ENCODE measurements at regions not wholly inside any gene's neighbourhood (a gene's known extent, or its start where the extent isn't known, plus 50 kb on each side); places are given as distances from the start of the nearest gene placed in this dataset.

DNA sequence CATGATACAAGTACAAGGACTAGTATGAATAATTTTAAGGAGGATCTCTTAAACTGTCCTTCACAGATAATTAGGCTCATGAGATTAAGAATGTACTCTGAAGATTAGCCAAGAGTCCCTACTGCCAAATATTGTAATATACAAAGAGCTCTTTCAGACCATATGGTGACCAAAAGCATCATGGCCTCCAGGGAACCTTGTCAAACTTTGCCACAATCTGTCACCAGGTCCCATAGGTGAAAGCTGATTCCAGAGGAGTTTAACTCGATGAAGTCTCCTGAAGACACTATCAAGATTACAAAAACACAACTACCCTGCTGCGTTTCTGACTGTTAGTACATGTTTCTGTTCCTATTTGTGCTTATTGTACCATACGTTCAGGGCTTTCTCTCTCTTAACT lies 395.4 kb upstream of the ITGA1 start:
- DNase-seq (ENCODE audit: low read depth in 2 of 2): no peak

DNA sequence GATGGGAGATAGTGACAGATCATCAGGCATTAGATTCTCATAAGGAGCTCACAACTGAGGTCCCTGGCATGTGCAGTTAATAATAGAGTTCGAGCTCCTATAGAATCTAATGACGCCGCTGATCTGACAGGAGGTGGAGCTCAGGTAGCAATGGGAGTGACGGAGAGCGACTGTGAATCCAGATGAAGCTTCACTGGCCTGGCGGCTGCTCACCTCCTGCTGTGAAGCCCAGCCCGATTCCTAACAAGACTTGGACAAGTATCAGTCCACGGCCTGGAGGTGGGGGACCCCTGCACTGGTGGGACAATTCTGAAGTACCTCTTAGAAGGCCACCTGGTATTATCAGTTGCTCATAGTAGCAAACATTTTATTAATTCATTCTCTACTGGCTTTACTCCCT lies 377.9 kb upstream of the ITGA1 start:
- no peak for DNase-seq (ENCODE audit: low read depth in 2 of 2)

DNA sequence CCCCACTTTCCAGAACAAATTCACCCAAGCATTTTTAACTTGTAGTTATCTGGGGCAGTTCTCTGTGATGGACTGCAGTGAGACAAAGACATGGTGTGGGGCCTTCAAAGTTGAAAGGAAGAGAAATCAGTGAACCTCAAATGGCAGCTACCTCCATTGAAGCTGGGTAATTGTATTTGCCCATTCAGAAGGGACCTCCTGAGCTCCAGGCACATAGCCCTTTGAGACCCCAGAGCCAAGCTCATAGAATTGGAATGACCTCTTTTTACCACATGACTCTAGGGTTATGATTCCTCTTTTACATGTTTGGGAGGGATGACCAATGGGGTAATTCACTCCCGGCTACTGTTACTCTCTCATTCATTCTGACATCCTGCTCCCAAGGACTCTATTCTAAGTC lies 368.4 kb upstream of the ITGA1 start:
- no peak for DNase-seq (ENCODE audit: low read depth in 2 of 2)

DNA sequence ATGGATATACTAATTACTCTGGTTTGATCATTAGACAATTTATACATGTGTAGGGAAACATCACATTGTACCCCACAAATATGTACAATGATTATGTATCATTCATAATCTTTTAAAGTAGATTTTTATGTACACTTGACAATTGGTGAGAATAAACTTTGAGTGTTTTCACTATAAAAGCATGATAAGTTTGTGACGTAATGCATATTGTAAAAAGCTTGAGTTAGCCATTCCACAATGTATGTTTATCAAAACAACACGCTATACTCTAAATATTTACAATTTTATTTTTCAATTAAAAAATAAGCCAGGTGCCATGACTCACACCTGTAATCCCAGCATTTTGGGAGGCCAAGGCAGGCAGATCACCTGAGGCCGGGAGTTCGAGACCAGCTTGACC lies 360.1 kb upstream of the ITGA1 start:
- no peak for DNase-seq (ENCODE audit: low read depth in 2 of 2)

DNA sequence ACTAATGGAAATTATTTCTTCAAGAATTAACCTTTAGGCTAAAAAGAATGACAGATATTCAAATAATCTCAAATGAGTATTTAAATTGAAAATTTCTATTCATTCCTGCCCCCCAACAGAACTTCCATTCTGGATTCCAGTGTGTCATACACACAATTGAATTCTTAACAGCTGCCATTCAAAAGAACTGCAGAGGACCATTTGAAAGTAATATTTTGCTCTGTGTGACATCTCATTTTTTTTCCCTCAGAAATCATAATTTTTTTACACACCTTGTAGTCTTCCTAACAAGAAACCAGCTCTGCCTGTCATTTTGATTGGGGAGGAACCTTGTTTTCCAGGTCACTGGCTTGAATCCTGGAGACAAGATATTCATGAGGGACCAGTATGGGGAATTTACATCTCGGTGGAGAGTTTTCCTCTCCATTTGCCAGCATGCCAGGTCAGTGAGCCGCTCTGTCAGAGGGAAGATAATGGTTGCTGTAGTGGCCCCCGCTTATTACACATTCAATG lies 358.7 kb upstream of the ITGA1 start:
- no peak for DNase-seq (ENCODE audit: low read depth in 2 of 2)

DNA sequence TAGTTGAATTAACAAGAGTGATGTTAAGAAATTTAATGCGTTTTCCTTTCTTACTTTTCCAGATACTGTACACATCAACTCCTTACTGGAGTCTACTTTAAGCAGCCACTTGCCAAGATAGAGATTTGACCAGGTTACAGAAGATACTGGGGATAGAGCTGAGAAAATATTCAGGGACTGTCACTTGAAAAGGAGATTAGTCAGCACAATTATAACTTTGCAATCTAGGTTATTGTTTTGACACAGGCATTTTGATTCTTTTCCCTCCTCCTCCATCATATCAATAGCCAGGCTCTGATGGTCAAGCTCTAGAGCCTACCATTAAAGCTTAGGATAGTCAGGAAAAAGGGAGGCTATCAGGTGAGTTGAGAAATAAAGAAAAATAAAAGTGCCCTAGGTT lies 345.9 kb upstream of the ITGA1 start:
- no peak for DNase-seq (ENCODE audit: low read depth in 2 of 2)

DNA sequence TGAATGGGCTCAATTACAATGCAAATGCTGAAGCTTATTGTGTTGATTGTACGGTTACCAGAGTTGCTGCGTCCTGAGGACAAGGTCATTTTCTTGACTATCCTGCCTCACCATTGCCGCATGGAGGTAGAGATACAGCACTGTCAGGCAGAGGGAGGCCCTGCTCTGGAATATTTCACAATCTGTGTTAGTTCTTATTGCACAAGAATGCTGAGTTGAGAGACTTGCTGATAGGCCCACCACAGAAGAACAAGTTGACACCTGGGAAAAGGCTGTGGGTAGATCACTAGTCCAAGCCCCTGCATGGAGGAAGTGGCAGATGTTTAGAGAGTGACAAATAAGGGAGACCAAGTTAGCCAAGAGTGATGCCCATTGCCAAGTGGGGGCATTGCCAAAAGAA lies 344.5 kb upstream of the ITGA1 start:
- DNase-seq (ENCODE audit: low read depth in 2 of 2): no peak

DNA sequence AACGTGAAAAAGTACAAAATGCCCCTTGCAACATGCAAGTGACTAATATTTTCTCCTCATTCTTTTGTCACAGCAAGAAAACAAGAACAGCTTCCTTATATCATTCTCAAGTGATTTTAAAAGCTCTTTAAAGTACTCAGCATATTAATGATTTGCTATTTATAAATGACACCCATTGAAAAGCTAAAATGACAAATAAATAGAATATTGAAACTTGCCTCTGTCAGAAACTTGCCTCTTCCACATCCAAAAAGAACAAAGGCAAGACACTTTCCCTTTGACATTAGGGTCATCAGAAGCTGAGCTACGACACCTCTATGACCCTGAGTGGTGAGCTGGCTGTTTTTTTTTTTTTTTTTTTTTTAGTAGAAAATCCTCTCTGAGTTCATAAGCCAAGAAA lies 339.6 kb upstream of the ITGA1 start:
- DNase-seq (ENCODE audit: low read depth in 2 of 2): no peak

DNA sequence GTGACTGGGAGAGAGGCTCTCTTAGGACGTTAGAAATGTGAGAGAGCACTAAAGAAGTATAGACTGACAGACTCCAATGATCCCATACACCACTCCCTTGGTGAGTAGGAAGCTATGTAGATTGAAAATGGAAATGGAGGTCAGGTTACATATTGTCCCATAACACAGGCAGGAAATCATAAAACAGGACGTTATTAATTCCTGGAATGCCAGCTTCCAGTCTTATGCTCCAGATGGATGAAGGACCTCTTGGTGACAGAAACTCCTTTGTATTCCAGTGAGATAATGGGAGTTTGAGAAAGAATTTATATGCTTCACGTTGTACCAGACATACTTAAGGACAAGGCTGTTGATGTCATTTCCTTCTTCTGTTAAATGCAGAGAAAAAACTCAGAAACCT lies 338.2 kb upstream of the ITGA1 start:
- no peak for DNase-seq (ENCODE audit: low read depth in 2 of 2)

DNA sequence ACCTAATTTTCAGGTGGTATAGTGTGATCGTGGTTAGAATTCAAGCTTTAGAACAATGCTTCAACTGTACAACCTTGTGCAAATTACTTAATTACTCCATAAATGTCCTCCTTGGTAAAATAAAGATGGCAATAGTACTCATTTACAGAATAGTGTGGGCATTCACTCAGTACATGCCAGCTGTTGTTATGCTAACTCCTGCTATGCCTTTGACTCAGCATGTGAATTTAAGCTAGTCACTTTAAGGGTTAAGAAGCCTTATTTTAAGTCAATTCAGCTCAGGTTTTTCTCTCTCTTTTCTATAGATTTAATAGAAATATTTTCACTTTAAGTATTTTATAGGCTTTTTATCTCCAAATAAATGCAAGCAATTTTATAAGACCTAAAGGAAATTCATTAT lies 335.6 kb upstream of the ITGA1 start:
- DNase-seq (ENCODE audit: low read depth in 2 of 2): no peak

DNA sequence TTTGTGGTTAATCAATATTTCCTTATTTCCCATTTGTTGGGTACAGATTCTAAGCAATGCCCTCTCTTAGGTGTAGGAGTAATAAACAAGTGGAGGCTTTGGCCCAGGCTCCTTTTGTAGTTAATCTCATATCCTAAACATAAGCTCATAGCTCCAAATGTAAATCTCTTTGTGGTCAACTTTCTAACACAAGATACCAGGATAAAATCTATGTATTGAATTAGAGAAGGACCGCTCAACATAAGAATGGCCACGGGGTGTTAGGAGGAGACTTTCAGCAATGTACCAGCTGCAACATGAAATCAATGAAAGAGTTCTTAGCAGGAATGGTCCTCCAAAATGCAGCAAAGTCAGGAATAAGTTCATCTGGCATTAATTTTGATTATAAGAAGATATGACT lies 334.5 kb upstream of the ITGA1 start:
- no peak for DNase-seq (ENCODE audit: low read depth in 2 of 2)

DNA sequence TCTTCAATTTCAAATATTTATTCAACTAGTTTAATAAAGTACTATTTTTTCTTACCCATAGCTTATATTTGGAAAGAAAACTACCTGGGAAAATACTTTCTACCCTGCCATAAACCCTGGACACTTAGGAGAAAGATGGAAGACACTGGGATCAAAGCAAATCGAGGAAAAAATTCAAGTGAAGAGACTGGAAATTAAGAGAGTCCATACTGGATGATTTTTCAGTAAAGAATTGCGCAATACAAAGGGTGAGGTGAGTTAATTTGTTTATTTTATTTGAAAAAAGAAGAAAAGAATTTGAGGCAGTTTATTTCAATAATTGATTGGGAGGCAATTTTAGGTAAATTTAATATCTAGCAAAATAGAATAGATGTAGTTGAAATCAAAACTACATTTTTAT lies 331.8 kb upstream of the ITGA1 start:
- no peak for DNase-seq (ENCODE audit: low read depth in 2 of 2)

DNA sequence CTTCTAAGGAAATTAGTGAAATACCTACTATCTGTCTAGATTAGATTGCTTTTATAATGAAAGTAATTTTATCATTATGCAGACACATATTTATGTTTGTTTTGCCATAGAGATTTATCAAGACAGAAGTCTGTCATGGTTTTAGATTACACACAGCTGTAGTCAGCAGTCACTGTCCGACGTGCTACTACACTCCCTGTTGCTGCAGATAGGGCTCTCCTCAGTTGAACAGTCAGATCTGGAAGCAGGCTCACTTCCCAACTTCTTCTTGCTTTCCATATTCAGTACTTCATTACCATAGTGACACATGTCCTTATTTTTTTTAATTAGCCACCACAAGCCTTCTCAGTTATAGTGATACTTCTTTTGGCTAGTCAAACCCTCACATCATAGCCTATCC lies 329.9 kb upstream of the ITGA1 start:
- DNase-seq (ENCODE audit: low read depth in 2 of 2): no peak

DNA sequence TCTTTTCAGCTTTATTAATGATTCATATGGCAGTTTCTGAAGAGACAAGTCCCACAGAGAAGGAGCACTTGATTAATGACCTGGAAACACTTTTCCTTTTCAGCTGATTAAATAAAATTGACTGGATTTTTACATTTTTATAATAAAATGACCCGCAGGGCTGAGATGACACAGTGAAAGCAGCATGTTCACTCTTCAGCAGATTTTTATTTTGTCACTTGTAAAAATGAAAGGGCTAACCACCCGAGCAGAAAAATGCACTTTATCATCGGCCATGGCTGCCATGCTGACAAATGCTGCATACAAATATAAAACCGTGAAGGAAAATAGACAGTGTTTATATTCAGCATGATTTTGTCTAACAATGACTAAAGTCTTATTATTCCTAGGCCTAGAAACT lies 321.6 kb upstream of the ITGA1 start:
- no peak for DNase-seq (ENCODE audit: low read depth in 2 of 2)

DNA sequence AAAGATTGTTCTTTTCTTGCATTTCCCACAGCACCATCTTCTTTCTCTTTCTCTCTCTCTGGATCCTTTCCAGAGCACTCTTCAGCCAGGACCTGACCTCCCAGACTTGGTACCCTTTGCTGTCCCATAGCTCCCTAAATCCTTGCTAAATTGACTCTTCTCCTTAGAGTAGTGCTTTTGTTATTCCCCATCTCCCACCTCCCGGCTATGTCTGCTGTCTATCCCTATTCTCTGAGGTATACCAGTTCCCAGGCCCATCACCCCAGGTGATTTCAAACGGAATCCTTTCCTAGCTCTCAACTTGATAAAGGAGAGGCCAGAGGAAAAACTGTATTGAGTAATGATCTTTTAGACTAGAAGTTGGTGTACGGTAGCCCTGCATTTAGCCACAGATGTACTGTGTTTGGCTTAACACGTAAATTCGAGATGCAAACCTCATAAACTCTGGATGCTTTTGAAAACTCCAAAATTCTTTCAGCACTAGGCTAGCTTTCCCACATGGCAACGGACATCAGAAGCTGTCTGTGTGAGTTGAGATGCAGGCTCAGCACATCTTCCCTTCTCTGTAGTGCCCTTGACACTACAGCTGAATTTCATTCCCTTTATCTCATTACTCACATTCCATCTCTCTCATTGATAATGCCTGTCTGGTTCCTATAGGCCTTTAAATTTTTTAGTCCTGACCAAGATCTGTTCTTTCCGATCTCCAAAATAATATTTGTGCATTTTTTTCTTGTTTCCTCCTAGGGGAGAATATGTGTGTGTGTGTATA lies 320.8 kb upstream of the ITGA1 start:
- DNase-seq (ENCODE audit: low read depth in 2 of 2): no peak

DNA sequence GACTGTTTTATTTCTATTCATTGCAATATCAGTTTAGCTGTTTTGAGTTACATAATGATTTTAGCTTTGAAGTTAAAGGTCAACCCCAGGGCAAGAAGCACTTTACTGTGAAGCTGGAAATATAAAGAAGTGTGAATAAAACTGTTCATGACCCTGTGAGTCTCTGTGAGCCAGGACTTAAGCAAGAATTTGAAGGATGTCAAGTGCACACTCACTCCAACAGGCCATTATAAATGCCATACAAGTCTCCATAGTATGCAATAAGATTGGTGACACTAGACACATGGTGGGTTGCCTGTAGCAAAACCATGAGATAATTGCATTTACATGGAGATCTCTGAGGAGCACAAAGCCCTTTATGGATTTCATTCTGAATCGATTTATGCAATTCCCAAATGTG lies 318.7 kb upstream of the ITGA1 start:
- DNase-seq (ENCODE audit: low read depth in 2 of 2): no peak

DNA sequence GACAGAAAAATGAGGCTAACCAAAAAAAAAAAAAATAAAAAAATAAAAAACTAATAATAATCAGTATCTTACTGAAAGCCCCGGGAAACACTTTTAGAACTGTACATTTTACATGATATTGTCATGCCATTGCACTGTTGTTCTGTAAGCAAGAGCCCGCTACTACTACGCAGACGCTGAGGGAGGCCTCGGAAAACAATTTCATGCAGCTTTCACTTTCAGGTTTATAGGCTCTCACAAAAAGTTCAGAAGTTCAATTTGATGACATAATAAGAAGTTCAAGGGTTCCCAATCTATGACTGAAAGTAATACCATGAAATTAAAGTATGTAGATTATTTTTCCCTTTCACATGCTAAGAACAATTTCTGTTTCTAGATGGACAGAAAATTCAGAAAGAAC lies 318.3 kb upstream of the ITGA1 start:
- no peak for DNase-seq (ENCODE audit: low read depth in 2 of 2)

DNA sequence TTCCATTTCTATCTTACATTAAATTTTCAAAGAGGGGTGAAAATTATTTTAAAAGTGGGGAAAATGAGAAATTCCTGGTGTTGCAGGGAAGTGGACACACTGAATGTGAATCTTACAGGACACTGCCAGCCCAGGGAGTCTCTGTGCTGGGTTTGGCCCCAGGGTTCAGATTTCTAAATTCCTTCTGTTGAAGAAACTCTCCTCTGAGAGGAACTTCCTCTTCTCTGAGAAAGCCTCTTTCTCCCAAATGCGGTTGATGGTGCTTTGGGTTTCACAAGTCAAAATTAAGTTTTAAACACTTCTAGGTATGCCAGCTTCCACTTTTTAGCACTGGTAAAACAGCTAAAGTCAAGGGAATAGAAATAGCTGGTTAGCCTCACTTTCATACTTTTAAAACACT lies 317.9 kb upstream of the ITGA1 start:
- no peak for DNase-seq (ENCODE audit: low read depth in 2 of 2)

DNA sequence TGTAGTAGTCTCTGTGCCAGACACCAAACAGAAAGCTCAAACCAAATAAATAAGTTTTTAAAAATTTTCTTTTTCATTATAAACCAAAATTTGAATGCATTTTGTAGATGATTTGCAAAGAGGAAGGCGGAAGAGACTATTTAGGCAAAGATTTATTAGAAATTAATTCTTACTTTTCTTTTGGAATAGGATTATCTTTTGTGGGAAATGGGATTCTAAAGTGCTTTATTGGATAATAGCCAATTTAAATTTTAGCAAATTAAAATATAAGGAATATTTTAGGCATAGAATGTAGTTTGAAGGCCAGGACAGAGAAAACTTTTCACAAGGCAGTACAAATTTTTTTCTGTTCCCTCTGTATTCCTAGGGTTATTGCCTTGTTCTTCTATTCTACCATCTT lies 311.4 kb upstream of the ITGA1 start:
- no peak for DNase-seq (ENCODE audit: low read depth in 2 of 2)

DNA sequence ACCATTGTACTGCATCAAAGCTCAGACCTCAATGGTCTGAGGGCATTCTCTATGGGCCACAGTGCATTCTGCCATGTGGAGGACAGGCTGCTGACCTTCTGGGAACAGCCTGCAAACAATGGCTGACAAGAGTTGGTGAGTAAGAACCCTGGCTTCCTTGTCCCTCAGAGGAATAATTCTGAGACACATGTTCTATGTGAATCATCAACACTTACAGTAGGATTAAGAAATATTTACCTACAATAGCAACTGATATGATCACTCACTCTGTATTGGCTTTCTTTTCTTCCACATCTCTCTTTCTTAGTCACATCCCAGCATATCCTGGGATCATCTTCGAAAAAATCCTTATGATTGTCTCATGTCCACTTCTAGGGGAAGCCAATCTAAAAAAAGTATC lies 306.5 kb upstream of the ITGA1 start:
- DNase-seq (ENCODE audit: low read depth in 2 of 2): no peak

DNA sequence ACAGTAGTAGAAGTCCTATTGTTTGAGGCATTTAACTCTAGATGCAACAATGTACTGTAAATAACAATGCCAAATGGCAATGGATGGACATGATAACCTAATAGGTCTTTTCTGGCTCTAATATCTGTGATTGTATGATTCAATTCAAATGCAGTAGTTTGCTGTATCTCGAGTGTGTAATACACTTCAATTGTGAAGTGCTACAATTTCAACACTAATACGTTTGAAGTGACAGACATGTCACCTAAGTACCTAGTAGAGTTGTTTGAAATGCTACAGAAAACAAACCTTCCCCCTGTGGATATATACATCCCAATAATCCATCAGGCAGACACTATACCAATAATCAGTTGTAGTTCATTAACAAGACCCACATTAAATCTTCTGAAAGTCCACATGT lies 305.9 kb upstream of the ITGA1 start:
- DNase-seq (ENCODE audit: low read depth in 2 of 2): no peak

DNA sequence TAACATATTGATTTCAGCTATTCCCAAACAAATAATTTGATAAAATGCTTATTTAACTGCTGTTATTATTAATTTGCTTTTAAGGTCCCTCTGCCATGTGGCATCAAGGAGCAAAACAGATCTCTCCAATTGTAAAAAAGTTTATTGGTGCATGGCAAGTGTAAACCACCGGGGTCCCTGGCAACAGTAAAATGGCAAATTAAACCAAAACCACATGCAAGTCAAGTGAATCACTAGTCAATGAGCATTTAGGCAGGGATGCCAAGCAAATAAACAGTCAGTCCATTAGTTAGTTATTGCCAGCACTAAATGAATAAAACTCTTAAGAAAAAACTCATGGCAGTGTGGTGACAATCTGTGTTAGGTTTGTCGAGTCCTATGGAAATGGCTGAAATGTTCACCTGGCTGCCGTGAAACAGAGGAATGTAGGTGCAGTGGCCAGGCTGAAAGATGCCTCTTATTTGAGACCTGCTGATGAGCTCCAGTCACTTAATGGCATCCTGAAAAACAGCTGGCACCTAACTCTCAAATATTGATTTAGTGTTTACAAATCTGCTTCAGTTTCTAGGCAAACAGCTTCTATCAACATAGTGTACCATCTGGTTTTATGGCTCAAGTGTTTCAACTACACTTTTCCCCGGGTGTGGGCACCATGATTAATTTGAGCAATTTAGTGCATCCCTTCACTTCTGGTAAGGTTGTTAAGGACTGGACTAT lies 296.5 kb upstream of the ITGA1 start:
- DNase-seq (ENCODE audit: low read depth in 2 of 2): no peak

DNA sequence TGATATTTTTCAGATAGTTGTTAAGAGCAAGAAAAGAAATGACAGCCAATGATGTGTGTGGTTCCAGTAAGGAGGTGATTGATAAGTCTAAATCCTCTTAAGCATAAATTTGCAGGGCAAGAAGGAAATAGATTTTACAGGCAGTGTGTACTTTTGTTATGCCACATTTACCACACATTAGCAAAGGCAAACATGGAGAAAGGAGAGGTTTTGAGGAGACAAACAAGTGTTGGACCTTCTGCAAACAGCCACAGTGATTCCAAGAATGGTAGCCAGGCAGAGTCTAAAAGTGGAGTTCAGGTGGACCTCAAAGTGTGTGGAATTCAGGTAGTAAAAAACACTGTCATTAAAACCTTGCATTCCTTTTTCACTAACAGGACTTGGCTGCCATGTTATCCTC lies 295.9 kb upstream of the ITGA1 start:
- no peak for DNase-seq (ENCODE audit: low read depth in 2 of 2)
